ENCODE measurements at regions not wholly inside any gene's neighbourhood (a gene's known extent, or its start where the extent isn't known, plus 50 kb on each side); places are given as distances from the start of the nearest gene placed in this dataset.

GRCh38 chr16:35391328-35391727, 1931.9 kb downstream of the TP53TG3F start:
- DNase-seq (ENCODE audit: low spot score): peak; percentile 15

DNA sequence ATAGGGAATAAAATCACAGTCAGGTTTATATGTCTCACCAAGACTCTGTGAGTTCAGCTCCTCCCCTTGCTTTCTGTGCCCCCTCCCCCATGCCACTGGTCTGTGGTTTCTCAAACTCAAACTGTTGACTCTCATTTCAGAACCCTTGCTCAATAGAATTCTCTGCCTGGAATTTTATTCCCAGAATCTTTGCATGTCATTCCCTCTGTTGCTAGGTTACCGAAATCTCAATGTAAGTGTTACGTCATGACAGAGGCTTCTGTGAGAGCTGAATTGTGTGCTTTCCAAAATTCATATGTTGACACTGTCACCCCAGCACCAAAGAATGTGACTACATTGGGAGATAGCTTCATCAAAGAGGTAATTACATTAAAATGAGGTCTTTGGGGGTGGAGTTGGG, 1938.8 kb downstream of the TP53TG3F start:
- DNase-seq (ENCODE audit: low spot score): no peak

- no peak for DNase-seq (ENCODE audit: low spot score)
Measured at GRCh38 chr16:35399133-35399532, 1939.7 kb downstream of the TP53TG3F start.

- no peak for DNase-seq (ENCODE audit: low spot score)
Measured at GRCh38 chr16:35404273-35404672, 1944.9 kb downstream of the TP53TG3F start.

DNA sequence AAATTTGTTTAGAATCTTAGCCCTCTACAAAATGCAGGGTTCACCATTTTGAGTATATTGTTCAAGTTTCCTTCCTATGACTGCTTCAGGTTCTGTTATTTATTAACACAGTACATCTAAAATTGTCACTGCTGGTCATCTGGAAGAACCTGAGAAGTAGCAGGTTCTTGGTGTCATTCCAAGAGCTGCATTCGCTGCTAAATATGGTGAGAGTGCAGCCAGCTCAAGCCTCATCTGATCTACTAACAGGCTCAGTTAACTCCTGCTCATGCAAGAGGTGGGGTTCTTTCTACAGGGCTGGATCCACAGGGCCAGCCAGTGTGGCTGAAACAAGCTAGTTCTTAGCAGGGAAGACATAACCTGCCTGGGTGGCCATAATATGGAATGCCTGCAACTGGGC, 1946.1 kb downstream of the TP53TG3F start:
- DNase-seq (ENCODE audit: low spot score): no peak

GRCh38 chr16:35409503-35409902, 1950.1 kb downstream of the TP53TG3F start:
- no peak for DNase-seq (ENCODE audit: low spot score)

- DNase-seq (ENCODE audit: low spot score): no peak
Measured at GRCh38 chr16:35410438-35410837, 1951.0 kb downstream of the TP53TG3F start.

DNA sequence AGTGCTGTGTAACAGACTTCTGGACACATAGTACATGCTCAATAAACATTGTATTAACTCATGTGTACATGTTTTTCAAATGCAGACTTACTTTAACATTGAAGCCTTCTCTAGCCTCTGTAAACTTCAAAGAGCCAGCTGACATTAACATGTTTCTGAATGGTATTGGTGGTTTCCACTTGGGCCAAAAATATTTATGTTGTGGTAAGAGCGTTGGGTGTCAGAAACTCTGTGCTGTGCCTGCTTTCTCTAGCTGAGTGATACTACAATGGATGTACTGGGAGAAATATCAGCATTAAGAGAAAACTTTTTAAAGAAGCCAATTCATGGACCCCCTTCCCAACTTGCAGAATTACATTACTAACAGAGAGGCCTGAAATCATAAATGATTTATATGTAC, 1951.7 kb downstream of the TP53TG3F start:
- DNase-seq (ENCODE audit: low spot score): no peak

- DNase-seq (ENCODE audit: low spot score): no peak
Measured at GRCh38 chr16:35414139-35414538, 1954.7 kb downstream of the TP53TG3F start.

DNA sequence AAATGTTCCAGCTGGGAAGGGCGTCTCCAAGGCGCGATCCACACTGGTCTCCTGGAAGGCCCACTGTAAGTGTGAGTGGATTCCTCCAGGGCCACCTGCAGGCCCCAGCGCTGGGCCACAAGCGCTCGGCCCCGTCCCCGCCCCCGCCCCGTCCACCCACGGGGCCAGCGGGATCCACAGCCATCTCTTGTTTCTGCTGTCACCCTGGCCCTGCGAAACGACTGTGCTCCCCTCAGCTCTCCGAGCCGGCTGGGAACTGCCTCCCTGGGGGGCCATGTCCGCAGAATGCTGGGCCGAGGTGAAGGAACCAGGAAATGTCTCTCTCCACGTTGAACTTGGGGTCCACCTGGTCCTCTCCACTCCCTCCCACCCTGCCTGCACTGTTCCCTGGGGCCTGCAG, 1955.2 kb downstream of the TP53TG3F start:
- no peak for DNase-seq (ENCODE audit: low spot score)

- DNase-seq (ENCODE audit: low spot score): no peak
Measured at GRCh38 chr16:35425270-35425669, 1965.9 kb downstream of the TP53TG3F start.

DNA sequence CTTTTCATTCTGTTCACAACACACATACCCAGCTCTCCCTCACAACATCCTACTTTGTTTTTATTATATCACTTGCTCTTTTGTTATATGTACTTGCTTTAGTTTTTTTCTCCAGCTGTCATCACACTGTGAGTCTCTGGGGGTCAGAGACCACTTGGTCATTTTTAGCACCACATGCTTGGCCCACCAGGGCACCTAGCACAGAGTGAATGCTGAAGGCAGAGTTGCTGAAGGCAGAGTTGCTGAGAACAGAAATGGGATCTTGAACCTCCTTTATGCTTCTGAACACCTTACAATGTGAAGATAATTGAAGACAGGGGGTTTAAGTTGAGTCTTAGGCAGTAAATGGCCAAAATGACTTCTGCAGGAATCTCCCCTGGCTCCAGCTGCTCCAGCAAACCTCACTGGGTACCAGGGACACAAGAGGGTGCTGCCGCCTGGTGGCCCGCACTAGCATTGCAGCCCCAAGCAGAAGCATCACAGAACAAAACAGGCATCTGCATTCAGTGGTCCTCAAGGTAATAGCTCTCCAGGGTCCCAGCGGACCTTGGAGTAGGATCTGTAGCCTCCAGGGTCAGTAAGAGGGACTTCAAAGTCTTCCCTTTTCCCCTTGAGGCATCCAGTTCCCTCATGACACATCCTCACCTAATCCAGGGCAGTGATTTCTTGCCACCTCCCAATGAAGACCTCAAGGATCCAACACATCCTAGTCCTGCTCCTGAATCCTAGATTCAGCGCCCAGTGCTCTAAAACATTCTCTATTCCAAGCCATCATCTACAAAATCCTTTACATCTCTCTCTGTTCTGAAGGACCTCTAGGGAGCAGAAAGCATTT, 1972.6 kb downstream of the TP53TG3F start:
- no peak for DNase-seq (ENCODE audit: low spot score)

- DNase-seq (ENCODE audit: low spot score): no peak
Measured at GRCh38 chr16:35440875-35441274, 1981.5 kb downstream of the TP53TG3F start.

DNA sequence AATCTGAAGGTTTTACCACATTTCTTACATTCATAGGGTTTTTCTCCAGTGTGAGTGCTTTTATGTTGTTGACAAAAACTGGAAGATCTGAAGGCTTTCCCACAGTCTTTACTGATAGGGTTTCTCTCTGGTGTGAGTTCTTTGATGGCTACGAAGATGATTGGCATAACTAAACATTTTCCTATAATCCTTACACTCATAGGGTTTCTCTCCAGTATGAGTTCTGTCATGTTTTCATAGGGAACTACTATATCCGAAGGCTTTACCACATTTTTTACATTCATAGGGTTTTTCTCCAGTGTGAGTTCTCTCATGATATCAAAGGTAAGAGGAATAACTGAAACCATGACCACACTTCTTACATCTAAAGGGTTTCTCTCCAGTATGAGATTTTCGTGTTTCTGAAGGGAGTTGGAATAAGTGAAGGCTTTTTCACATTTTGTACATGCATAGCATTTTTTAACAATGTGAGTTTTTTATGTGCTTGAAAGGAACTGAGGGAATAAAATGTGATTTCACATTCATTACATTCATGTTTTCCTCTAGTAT, 1987.7 kb downstream of the TP53TG3F start:
- no peak for DNase-seq (ENCODE audit: low spot score)

DNA sequence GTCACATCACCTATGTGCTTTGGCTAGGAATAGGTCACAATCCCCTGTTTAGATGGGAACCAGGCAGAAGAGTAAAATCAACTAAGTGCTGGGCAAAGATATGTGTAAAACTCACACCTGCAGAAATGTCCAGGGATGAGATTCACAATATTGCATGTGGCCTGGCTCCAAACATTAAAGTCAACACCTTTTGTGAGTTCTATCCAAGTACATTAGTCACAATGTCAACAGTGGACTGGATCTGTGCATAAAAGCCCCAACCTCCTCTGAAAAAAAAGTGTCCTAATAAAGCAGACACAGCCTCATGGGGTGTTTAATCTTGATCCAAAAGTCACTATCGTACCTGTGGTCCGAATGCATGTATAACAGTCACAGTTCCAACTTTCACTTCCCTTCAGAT, 1990.3 kb downstream of the TP53TG3F start:
- DNase-seq (ENCODE audit: low spot score): no peak

DNA sequence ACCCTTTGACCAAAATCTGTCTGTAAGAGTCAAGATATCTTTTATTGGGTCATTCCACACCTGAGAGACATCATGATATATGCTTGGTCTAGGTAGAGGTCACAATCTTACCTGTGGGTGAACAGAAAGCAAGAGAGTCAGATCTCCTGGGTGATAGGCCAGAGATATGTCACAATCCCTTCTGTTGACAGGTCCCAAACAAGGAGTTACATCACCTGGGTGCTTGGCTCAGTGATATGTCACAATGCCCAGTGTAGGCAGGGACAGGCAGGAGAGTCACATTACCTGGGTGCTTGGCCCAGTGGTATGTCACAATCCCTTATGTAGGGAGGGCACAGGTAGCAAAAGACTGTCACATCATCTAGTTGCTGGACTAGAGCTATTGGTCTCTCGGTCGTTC, 1991.2 kb downstream of the TP53TG3F start:
- DNase-seq (ENCODE audit: low spot score): no peak

DNA sequence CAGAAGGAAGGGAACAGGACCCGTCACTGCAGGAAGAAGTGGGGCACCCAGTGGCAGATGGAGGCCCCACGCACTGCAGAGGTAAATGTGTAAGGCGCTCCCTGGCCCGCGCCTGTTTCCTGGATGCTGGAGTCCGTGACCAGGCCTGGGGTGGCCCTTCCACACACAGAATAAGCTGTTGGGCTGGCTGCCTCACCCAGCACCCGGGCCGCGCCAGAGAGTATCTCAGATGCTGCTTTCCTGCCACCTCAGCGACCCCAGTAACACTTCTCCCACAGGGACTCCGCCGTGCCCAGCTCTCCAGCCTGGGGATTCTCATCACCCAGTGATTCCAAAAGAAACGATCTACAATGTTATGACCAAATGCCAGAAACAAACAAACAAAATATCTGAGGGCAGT, 1993.1 kb downstream of the TP53TG3F start:
- DNase-seq (ENCODE audit: low spot score): no peak

DNA sequence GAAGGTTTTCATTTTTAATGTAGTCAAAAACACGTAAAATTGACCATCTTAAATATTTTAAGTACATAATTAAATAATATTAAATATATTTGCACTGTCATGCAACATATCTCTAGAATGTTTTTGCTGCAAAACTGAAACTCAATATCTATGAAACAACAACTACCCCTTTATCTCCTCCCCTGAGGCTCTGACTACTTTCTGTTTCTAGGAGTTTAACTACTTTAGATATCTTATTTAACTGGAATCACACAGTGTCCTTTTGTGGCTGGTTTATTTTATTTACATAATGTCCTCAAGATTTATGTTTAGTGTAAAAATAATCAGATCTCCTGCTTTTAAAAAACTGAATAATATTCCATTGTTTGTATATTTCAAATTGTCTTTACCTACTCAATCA, 2003.9 kb downstream of the TP53TG3F start:
- DNase-seq (ENCODE audit: low spot score): no peak

- DNase-seq (ENCODE audit: low spot score): no peak
Measured at GRCh38 chr16:35480361-35480760, 2020.9 kb downstream of the TP53TG3F start.

DNA sequence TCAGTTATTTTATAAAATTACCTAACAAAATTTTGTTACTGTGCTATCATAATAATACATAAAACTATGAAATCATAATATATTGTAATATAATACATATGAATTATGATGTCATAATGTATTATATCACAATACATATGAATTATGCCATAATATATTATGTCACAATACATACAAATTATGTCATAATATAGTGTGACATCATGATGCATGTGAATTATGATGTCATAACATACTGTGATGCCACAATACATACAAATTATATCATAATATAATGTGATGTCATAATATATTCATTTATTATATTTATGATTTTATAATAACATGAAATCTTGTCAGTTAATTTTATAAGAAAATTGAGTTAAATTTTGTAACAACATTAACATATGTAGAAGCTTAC, 2021.6 kb downstream of the TP53TG3F start:
- DNase-seq (ENCODE audit: low spot score): no peak

- DNase-seq (ENCODE audit: low spot score): no peak
Measured at GRCh38 chr16:35485915-35486314, 2026.5 kb downstream of the TP53TG3F start.

DNA sequence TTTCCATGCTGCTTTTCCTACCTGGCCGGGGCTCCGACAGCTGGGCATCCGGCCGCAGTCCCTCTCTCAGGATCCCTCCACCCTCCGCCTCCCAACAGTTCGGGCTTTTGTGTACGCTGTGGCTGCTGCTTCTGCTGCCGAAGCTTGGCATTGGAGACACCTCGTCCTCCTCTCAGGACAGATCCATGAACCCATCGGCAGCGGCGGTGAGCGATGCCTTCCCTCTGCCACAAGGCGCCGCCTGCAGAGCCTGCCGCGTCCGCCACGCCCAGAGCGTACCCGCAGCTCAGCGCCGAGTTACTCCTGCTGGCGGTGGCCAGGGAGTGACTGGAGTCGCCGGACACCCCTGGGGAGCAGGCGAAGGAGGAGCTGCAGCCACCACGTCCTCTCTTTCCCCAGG, 2032.8 kb downstream of the TP53TG3F start:
- DNase-seq (ENCODE audit: low spot score): no peak

DNA sequence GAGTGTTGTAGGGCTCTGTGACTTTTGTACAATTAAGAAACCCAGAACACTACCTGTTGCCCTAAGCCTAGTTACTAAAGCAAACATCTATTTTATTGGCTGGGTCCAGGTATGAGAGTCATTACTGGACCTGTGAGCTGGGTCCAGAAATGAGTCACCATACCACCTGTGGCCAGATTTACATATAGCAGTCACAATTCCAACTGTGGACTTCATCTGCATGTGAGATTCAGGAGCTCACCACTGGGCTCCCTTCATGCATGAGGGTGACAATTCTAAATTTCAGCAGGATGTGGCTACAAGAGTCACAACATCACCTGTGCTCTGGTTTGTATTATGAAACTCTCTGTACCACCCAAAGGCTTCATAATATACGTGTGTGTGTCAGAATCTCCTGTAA, 2038.0 kb downstream of the TP53TG3F start:
- DNase-seq (ENCODE audit: low spot score): no peak
